Neural crest cell (in vitro differentiated cells): ENCODE measurements at regions not wholly inside any gene's neighbourhood (a gene's known extent, or its start where the extent isn't known, plus 50 kb on each side); places are given as distances from the start of the nearest gene placed in this dataset.

Experiments used
- DNase-seq: peaks from one replicate; pipeline ENCODE4 v3.0.0; 2021; ENCODE audit warnings: low read depth, mixed read lengths, low spot score
- H3K27ac Mint-ChIP-seq: one replicate; pipeline ENCODE4 v1.8.0; 2021; ENCODE audit warnings: mild to moderate bottlenecking, mixed read lengths; ENCODE audit not compliant: unreplicated experiment
- H3K27me3 Mint-ChIP-seq: 2 replicates; pipeline ENCODE4 v1.8.0; 2021; ENCODE audit warnings: low read depth, mild to moderate bottlenecking, mixed read lengths
- H3K36me3 Mint-ChIP-seq: 2 replicates; pipeline ENCODE4 v1.8.0; 2021; ENCODE audit warnings: low read depth, mild to moderate bottlenecking, mixed read lengths
- H3K4me1 Mint-ChIP-seq: 2 replicates; pipeline ENCODE4 v1.8.0; 2021; ENCODE audit warnings: mixed read lengths
- H3K4me3 Mint-ChIP-seq: one replicate; pipeline ENCODE4 v1.8.0; 2021; ENCODE audit warnings: mild to moderate bottlenecking, mixed read lengths
- H3K9me3 Mint-ChIP-seq: 2 replicates; pipeline ENCODE4 v1.8.0; 2021; ENCODE audit warnings: mixed read lengths
- CTCF ChIP-seq: fragments of 200-600 bp; sonication (generic); conservative IDR thresholded peaks from 2 replicates; pipeline ENCODE4 v1.5.0; 2021; ENCODE audit warnings: antibody characterized with exemption, mild to moderate bottlenecking

DNA sequence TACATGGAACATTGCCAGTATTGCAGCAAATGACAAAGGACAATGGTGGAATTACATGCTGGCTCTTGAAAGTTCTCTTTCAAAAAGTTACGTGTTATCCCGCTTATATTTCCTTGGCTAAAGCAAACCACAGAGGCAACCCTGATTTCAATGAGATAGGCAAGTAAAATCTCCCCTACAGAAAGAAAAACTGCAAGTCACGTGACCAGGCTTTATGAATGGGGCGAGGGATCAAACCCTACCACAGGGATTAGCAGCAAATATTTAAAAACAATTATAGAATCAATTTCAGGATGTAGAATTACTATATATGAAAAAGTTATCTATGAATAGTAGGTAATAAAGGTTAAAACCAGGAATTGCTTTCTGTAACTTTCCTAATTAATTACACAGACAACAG is 603.4 kb upstream of the GBE1 start:
- Mint-ChIP-seq H3K27me3 (no peaks in the 10 kb centered on the region), H3K4me3 (no peak overlapping the region), H3K36me3 (no peaks in the 10 kb centered on the region), H3K9me3 (no peaks in the 10 kb centered on the region), H3K27ac (no peak overlapping the region), H3K4me1 (no peaks in the 10 kb centered on the region)
- no peak for TF ChIP-seq CTCF
- no peak for DNase-seq

- TF ChIP-seq CTCF = no peak
- no peaks in the 10 kb centered on the region for H3K9me3 Mint-ChIP-seq
- no peak overlapping the region for H3K4me3 Mint-ChIP-seq
- no peak overlapping the region for H3K27ac Mint-ChIP-seq
- H3K4me1 Mint-ChIP-seq = no peaks in the 10 kb centered on the region
- no peaks in the 10 kb centered on the region for H3K27me3 Mint-ChIP-seq
- DNase-seq = no peak
- H3K36me3 Mint-ChIP-seq = no peaks in the 10 kb centered on the region
Measured at GRCh38 chr3:82363131-82363530, 601.7 kb upstream of the GBE1 start.

GRCh38 chr3:82355228-82355627 is 593.8 kb upstream of the GBE1 start:
- no peak for DNase-seq
- Mint-ChIP-seq H3K4me3 (no peak overlapping the region), H3K27me3 (no peaks in the 10 kb centered on the region), H3K36me3 (no peaks in the 10 kb centered on the region), H3K9me3 (no peaks in the 10 kb centered on the region), H3K27ac (no peak overlapping the region), H3K4me1 (no peaks in the 10 kb centered on the region)
- TF ChIP-seq CTCF = no peak

DNA sequence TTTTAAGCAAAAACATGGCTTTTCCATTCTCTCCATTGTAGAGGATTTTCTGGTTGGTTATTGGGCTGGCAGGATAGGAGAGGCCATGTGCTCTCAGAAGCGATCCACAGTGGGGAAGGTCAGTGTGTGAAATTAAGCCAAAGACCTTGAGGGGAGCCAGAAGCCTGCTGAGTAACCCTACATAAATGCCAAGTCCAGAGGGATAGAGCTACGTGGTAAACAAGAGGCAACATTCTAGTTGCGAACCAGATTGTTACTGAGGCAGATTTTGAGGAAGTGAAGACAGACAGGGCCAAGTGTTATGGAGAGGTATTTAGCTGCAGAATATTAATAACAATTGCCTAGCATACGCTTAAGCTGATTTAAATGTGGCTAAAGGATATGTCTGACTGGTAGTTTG is 592.8 kb upstream of the GBE1 start:
- Mint-ChIP-seq H3K4me1 (no peaks in the 10 kb centered on the region), H3K4me3 (no peak overlapping the region), H3K36me3 (no peaks in the 10 kb centered on the region), H3K9me3 (no peaks in the 10 kb centered on the region), H3K27ac (no peak overlapping the region), H3K27me3 (no peaks in the 10 kb centered on the region)
- no peak for DNase-seq
- TF ChIP-seq CTCF = no peak

DNA sequence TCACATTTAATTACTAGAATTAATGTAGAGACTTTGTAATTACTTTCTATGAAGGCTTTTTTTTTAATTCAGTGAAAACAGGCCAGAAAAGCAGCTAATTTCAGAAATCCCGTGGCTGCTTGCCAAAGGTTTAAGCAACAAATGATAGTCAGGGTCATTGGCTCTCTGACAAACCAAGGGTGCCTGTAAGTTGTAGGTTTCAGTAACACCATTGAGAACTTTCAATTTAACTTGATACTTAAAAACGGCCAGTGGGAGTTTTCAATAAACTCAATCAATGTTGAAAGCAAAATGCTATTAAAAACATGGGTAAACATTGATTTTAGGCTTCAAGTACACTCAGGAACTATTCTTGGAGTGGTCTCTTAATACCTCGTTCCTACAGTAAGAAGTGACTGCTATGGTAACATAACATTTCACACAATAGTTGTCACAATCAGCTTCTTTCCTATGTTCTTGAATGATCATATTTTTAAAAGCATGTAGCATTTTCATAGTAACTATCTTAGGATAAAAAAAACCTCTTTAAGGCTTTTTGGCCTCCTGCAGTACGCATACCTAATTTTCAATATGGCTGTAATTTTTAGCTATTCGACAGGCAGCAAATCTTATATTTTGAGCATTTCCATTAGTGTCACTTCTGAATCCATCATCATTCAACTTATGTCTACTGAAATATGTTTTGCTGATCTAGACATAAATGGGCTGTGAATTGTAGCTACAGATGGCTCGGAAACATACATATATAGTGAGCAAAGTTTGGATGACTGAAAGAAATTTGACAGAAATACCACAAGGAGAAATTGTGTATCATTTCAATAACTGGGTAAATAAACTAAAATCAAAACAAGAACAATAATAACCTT is 592.1 kb upstream of the GBE1 start:
- DNase-seq = no peak
- Mint-ChIP-seq H3K4me3 (no peak overlapping the region), H3K4me1 (no peaks in the 10 kb centered on the region), H3K27ac (no peak overlapping the region), H3K27me3 (no peaks in the 10 kb centered on the region), H3K9me3 (no peaks in the 10 kb centered on the region), H3K36me3 (no peaks in the 10 kb centered on the region)
- TF ChIP-seq CTCF = no peak
